H1 (cell line): ENCODE measurements at regions not wholly inside any gene's neighbourhood (a gene's known extent, or its start where the extent isn't known, plus 50 kb on each side); places are given as distances from the start of the nearest gene placed in this dataset.

Source experiments
- CTCF ChIA-PET: fragments of 300-600 bp; sonication (Branson Sonifier 250); formaldehyde crosslinking; loops from one replicate; lab custom pipeline; 2021; ENCODE audit not compliant: partially characterized antibody; lab: Charles Lee
- POLR2A ChIA-PET: fragments of 300-600 bp; sonication (Branson Sonifier 250); formaldehyde crosslinking; loops from one replicate; lab custom pipeline; 2021; ENCODE audit warnings: inconsistent platforms; ENCODE audit not compliant: partially characterized antibody; lab: Charles Lee
- DNase-seq, 2 experiments: peaks; one replicate each; pipeline versions ENCODE4 v3.0.0 to v3.0.0-alpha.2; 2010 to 2022; ENCODE audit warnings: low spot score in 2 of 2, low read depth in 1 of 2, mixed read lengths in 1 of 2
- FAIRE-seq: peaks from 2 replicates; lab custom pipeline; 2011; peaks lifted over from hg19 to GRCh38; lab: Jason Lieb, UNC
- H2AFZ ChIP-seq: 2 replicates; pipeline ENCODE4 v1.8.1; 2012; ENCODE audit warnings: low read length, inconsistent platforms
- H2AK5ac ChIP-seq: 2 replicates; pipeline ENCODE4 v1.6.1; 2013; ENCODE audit warnings: low read depth, low read length
- H2BK120ac ChIP-seq: replicated peaks from 2 replicates; pipeline ENCODE3; 2013; ENCODE audit warnings: low read depth, low read length, inconsistent platforms
- H2BK12ac ChIP-seq: 2 replicates; pipeline ENCODE4 v1.6.1; 2013; ENCODE audit warnings: low read depth, low read length
- H2BK15ac ChIP-seq: 2 replicates; pipeline ENCODE4 v1.6.1; 2013; ENCODE audit warnings: low read length
- H2BK20ac ChIP-seq: 2 replicates; pipeline ENCODE4 v1.6.1; 2013; ENCODE audit warnings: low read length
- H2BK5ac ChIP-seq: 2 replicates; pipeline ENCODE4 v1.6.1; 2013; ENCODE audit warnings: low read depth, low read length
- H3K14ac ChIP-seq: 2 replicates; pipeline ENCODE4 v1.6.1; 2013; ENCODE audit warnings: inconsistent platforms; ENCODE audit not compliant: insufficient read length
- H3K18ac ChIP-seq: 2 replicates; pipeline ENCODE4 v1.6.1; 2013; ENCODE audit warnings: low read length; ENCODE audit errors: extremely low read depth
- H3K23ac ChIP-seq: 2 replicates; pipeline ENCODE4 v1.6.1; 2013; ENCODE audit warnings: inconsistent platforms; ENCODE audit not compliant: insufficient read length
- H3K23me2 ChIP-seq: 2 replicates; pipeline ENCODE4 v1.6.1; 2013; ENCODE audit warnings: low read depth, low read length
- H3K27ac ChIP-seq: 2 replicates; pipeline ENCODE4 v1.6.1; 2011; ENCODE audit warnings: low read depth, low read length, inconsistent platforms
- H3K27me3 ChIP-seq, 4 experiments: replicated peaks in 1 of 4; 1 replicate in 1 of 4; 2 replicates in 3 of 4; pipeline versions ENCODE4 v1.6.1 to v1.8.1; 2011 to 2013; ENCODE audit warnings: low read length in 3 of 4, mild to moderate bottlenecking in 3 of 4, inconsistent platforms in 2 of 4, mixed read lengths in 2 of 4, moderate library complexity in 1 of 4; ENCODE audit not compliant: control insufficient read depth in 3 of 4, insufficient read depth in 3 of 4; ENCODE audit errors: extremely low read depth in 1 of 4
- H3K36me3 ChIP-seq, 4 experiments: 2 replicates each; pipeline versions ENCODE4 v1.6.1 to v1.8.1; 2011 to 2013; ENCODE audit warnings: mild to moderate bottlenecking in 4 of 4, low read length in 3 of 4, moderate library complexity in 2 of 4, control low read depth in 1 of 4, inconsistent platforms in 1 of 4; ENCODE audit not compliant: insufficient read depth in 4 of 4, control insufficient read depth in 2 of 4
- H3K4ac ChIP-seq: replicated peaks from 2 replicates; pipeline ENCODE3; 2013; ENCODE audit warnings: low read length, low read depth, mixed read lengths, inconsistent platforms; ENCODE audit not compliant: insufficient read length
- H3K4me1 ChIP-seq, 4 experiments: replicated peaks in 1 of 4; 1 replicate in 1 of 4; 2 replicates in 3 of 4; pipeline versions ENCODE4 v1.6.1 to v1.8.1; 2011 to 2013; ENCODE audit warnings: low read length in 3 of 4, inconsistent platforms in 2 of 4, mixed read lengths in 1 of 4; ENCODE audit not compliant: insufficient read depth in 4 of 4, control insufficient read depth in 3 of 4
- H3K4me2 ChIP-seq, 2 experiments: 2 replicates each; pipeline versions ENCODE4 v1.6.1 to v1.8.1; 2011 to 2013; ENCODE audit warnings: low read depth in 2 of 2, low read length in 2 of 2, control low read depth in 1 of 2, inconsistent platforms in 1 of 2, mild to moderate bottlenecking in 1 of 2; ENCODE audit not compliant: insufficient read depth in 1 of 2
- H3K4me3 ChIP-seq, 4 experiments: fragments of 200-600, 300-600 bp in 1 of 4; sonication (generic), shearing (Covaris generic), sonication (Bioruptor Twin) in 1 of 4; 2 replicates each; pipeline versions ENCODE4 v1.5.1 to v1.8.1; 2011 to 2016; ENCODE audit warnings: low read length in 4 of 4, low read depth in 3 of 4, control low read depth in 2 of 4, inconsistent platforms in 2 of 4, mild to moderate bottlenecking in 2 of 4, mixed read lengths in 1 of 4, moderate library complexity in 1 of 4; ENCODE audit not compliant: insufficient read depth in 2 of 4; ENCODE audit errors: extremely low read depth in 1 of 4
- H3K56ac ChIP-seq: replicated peaks from 2 replicates; pipeline ENCODE3; 2013; ENCODE audit warnings: low read depth, mild to moderate bottlenecking, mixed read lengths, low read length, inconsistent platforms; ENCODE audit not compliant: insufficient read length
- H3K79me1 ChIP-seq: 2 replicates; pipeline ENCODE4 v1.6.1; 2013; ENCODE audit warnings: low read depth, low read length, control low read depth
- H3K79me2 ChIP-seq, 2 experiments: 2 replicates each; pipeline versions ENCODE4 v1.6.1 to v1.8.1; 2012 to 2013; ENCODE audit warnings: low read length in 2 of 2, mild to moderate bottlenecking in 2 of 2, inconsistent platforms in 1 of 2; ENCODE audit not compliant: insufficient read depth in 2 of 2, control insufficient read depth in 1 of 2
- H3K9ac ChIP-seq, 4 experiments: replicated peaks in 1 of 4; 1 replicate in 1 of 4; 2 replicates in 3 of 4; pipeline versions ENCODE4 v1.6.1 to v1.8.1; 2011 to 2013; ENCODE audit warnings: low read depth in 3 of 4, low read length in 3 of 4, control low read depth in 2 of 4, mild to moderate bottlenecking in 2 of 4, moderate library complexity in 2 of 4, inconsistent platforms in 1 of 4; ENCODE audit errors: extremely low read depth in 1 of 4
- H3K9me3 ChIP-seq, 2 experiments: 2 replicates each; pipeline versions ENCODE4 v1.6.1 to v1.8.1; 2012 to 2013; ENCODE audit warnings: mild to moderate bottlenecking in 2 of 2, moderate library complexity in 2 of 2, control low read depth in 1 of 2, inconsistent platforms in 1 of 2, low read depth in 1 of 2, low read length in 1 of 2, mixed read lengths in 1 of 2; ENCODE audit not compliant: insufficient read depth in 2 of 2
- H4K20me1 ChIP-seq, 2 experiments: replicated peaks in 1 of 2; 2 replicates each; pipeline versions ENCODE3 to v1.8.1; 2011 to 2013; ENCODE audit warnings: inconsistent platforms in 2 of 2, low read length in 2 of 2, mild to moderate bottlenecking in 1 of 2; ENCODE audit not compliant: insufficient read depth in 2 of 2, control insufficient read depth in 1 of 2
- H4K5ac ChIP-seq: 2 replicates; pipeline ENCODE4 v1.6.1; 2013; ENCODE audit warnings: low read length, low read depth, mixed read lengths, inconsistent platforms; ENCODE audit not compliant: insufficient read length
- H4K8ac ChIP-seq: 2 replicates; pipeline ENCODE4 v1.8.0; 2013; ENCODE audit warnings: mild to moderate bottlenecking, moderate library complexity, low read length, inconsistent platforms; ENCODE audit not compliant: insufficient read depth; ENCODE audit errors: extremely low read depth
- H4K91ac ChIP-seq: replicated peaks from 2 replicates; pipeline ENCODE3; 2013; ENCODE audit warnings: low read length, mixed read lengths, inconsistent platforms; ENCODE audit not compliant: insufficient read length
- BACH1 ChIP-seq: IDR thresholded peaks from 2 replicates; pipeline ENCODE4 v1.6.1; 2012; ENCODE audit warnings: low read length, improper control_type of control experiment
- GTF2F1 ChIP-seq: IDR thresholded peaks from 2 replicates; pipeline ENCODE4 v1.6.1; 2012; ENCODE audit warnings: low read depth, low read length, improper control_type of control experiment, borderline replicate concordance
- JUN ChIP-seq: IDR thresholded peaks from 2 replicates; pipeline ENCODE4 v1.6.1; 2011; ENCODE audit warnings: low read depth, mild to moderate bottlenecking, improper control_type of control experiment, low read length
- JUND ChIP-seq: IDR thresholded peaks from 2 replicates; pipeline ENCODE4 v1.6.1; 2011; ENCODE audit warnings: mild to moderate bottlenecking, improper control_type of control experiment, low read length
- KDM1A ChIP-seq: fragments of 200-600, 300-600 bp; sonication (generic); IDR thresholded peaks from 2 replicates; pipeline ENCODE4 v1.7.1; 2016; ENCODE audit warnings: mild to moderate bottlenecking, low read length, borderline replicate concordance
- KDM5A ChIP-seq: fragments of 200-600 bp; IDR thresholded peaks from 2 replicates; pipeline ENCODE4 v1.7.1; 2012; ENCODE audit warnings: mild to moderate bottlenecking, low read length, inconsistent platforms, mixed read lengths
- SP2 ChIP-seq: IDR thresholded peaks from 2 replicates; pipeline ENCODE4 v1.6.1; 2012; ENCODE audit warnings: mild to moderate bottlenecking, low read length, inconsistent platforms
- TCF12 ChIP-seq: IDR thresholded peaks from 2 replicates; pipeline ENCODE4 v1.6.1; 2011; ENCODE audit warnings: low read depth, mild to moderate bottlenecking, low read length
- WGBS, 2 experiments: shearing (Covaris generic) in 1 of 2; methylation state at CpG; one replicate each; pipeline versions ENCODE4 v1.1.6 to v1.1.7; 2013 to 2015; ENCODE audit warnings: low lambda C conversion rate in 2 of 2, mixed read lengths in 2 of 2, inconsistent platforms in 1 of 2, low coverage in 1 of 2, missing lambda C conversion rate in 1 of 2; ENCODE audit not compliant: insufficient replicate concordance in 2 of 2, insufficient coverage in 1 of 2, insufficient read length in 1 of 2; ENCODE audit errors: extremely low coverage in 1 of 2, missing lambda C conversion rate in 1 of 2; 5-methylcytosine and 5-hydroxymethylcytosine counted together

GRCh38 chr10:125417605-125418004 is 257.2 kb upstream of the CTBP2 start:
- Histone ChIP-seq H2BK15ac (no peak overlapping the region), H3K56ac (no peak overlapping the region), H3K9me3 (no peaks in the 10 kb centered on the region; a peak in 1 of 4 replicates), H2BK20ac (no peak overlapping the region), H2BK120ac (no peak overlapping the region), H3K4me1 (no peaks in the 10 kb centered on the region), H3K36me3 (no peaks in the 10 kb centered on the region), H3K27ac (no peak overlapping the region), H4K5ac (no peak overlapping the region), H3K14ac (no peak overlapping the region), H3K23ac (no peak overlapping the region), H4K20me1 (no peaks in the 10 kb centered on the region), H3K79me1 (no peaks in the 10 kb centered on the region), H2AFZ (no peak overlapping the region), H3K18ac (no peak overlapping the region), H2BK5ac (no peak overlapping the region), H4K8ac (no peak overlapping the region), H2BK12ac (no peak overlapping the region), H2AK5ac (no peak overlapping the region), H3K9ac (no peak overlapping the region), H3K4ac (no peak overlapping the region), H4K91ac (no peak overlapping the region), H3K4me2 (no peak overlapping the region), H3K4me3 (no peak overlapping the region), H3K23me2 (no peaks in the 10 kb centered on the region; the same call in 1 of the 2 replicates), H3K27me3 (no peaks in the 10 kb centered on the region), H3K79me2 (no peaks in the 10 kb centered on the region)
- no peak for TF ChIP-seq GTF2F1
- no peak for TF ChIP-seq KDM5A
- TF ChIP-seq TCF12 = no peak
- TF ChIP-seq JUN = no peak
- no peak for TF ChIP-seq KDM1A
- TF ChIP-seq SP2 = no peak
- TF ChIP-seq BACH1 = no peak
- no peak for TF ChIP-seq JUND
- ChIA-PET POLR2A (no interaction called here), CTCF (interaction anchor here (0.6 to 3.0 kb wide), 6 partner anchors 8 to 253 kb away, joined by 3 to 10 read pairs (median 4); no protein-coding TSS in a partner anchor)
- WGBS, 2 experiments = 96% methylated on average over 6 of the region's 6 CpGs; no CpG with 5 or more reads in 1 of the 2 experiments
- DNase-seq (no peak), FAIRE-seq (no peak)
